ENCODE measurements at regions not wholly inside any gene's neighbourhood (a gene's known extent, or its start where the extent isn't known, plus 50 kb on each side); places are given as distances from the start of the nearest gene placed in this dataset. TPM values are rescaled to one million over a fixed set of nuclear protein-coding genes. Genes with fewer than 3 reads are reported as not detected.

Small RNA genes in the stretch of these regions (microRNA-seq; reads per million reads assigned to microRNA genes)
- not detected for gene MIR218-1 (ENCODE audit: borderline microRNAs expressed, borderline replicate concordance)
